ENCODE measurements at regions not wholly inside any gene's neighbourhood (a gene's known extent, or its start where the extent isn't known, plus 50 kb on each side); places are given as distances from the start of the nearest gene placed in this dataset.

DNA sequence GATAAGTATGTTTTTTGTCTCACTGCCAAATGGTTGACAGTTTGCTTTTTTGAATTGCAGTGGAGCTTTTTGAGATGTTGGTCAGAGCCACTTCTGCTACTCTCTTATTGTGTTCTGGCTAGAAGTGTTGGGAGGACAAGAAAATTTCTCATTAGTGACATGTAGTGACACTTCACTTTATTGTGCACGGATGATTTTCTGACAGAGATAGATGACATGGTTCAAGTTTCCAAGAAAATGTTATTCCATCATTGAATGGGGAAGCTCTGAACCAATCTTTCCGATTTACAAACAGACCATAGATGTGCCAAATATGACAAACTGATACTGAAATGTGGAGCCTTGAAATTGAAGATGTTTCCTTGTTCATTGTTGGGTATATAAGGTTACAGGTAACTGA lies 558.9 kb upstream of the WWC1 start:
- Histone ChIP-seq H3K27ac (no peak overlapping the region), H3K36me3 (no peaks in the 10 kb centered on the region), H3K4me3 (no peak overlapping the region), H3K27me3 (no peaks in the 10 kb centered on the region), H3K9me3 (no peaks in the 10 kb centered on the region), H3K4me1 (no peaks in the 10 kb centered on the region)
- DNase-seq (no peak), ATAC-seq (no peak)
- TF ChIP-seq, protein P1, sequence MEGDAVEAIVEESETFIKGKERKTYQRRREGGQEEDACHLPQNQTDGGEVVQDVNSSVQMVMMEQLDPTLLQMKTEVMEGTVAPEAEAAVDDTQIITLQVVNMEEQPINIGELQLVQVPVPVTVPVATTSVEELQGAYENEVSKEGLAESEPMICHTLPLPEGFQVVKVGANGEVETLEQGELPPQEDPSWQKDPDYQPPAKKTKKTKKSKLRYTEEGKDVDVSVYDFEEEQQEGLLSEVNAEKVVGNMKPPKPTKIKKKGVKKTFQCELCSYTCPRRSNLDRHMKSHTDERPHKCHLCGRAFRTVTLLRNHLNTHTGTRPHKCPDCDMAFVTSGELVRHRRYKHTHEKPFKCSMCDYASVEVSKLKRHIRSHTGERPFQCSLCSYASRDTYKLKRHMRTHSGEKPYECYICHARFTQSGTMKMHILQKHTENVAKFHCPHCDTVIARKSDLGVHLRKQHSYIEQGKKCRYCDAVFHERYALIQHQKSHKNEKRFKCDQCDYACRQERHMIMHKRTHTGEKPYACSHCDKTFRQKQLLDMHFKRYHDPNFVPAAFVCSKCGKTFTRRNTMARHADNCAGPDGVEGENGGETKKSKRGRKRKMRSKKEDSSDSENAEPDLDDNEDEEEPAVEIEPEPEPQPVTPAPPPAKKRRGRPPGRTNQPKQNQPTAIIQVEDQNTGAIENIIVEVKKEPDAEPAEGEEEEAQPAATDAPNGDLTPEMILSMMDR (IDR thresholded peaks at IDR 0.05): no peak
- intact Hi-C loops (cut with DNase I): no loop called here

DNA sequence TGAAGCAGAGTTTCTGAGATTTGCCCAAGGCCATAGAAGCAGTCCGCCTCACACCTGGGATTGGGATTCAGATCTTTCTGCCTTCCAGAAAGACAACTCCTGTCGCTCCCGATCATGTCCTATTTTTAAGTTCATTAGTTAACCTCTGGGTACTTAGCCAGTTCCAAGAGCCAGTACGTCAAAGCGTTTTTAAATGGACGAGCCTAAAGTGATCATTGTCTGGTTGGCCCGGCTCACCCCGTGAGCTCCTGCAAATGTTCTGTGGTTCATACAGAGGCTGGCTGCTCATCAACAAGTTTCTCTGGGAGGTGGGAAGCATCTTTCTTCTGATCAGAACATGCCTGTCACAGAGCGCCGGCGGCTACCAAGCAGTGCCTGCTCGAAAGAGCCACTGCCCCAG lies 554.5 kb upstream of the WWC1 start:
- no peaks in the 10 kb centered on the region for H3K36me3 ChIP-seq
- no peak for DNase-seq
- no peak overlapping the region for H3K4me3 ChIP-seq
- no peaks in the 10 kb centered on the region for H3K9me3 ChIP-seq
- H3K4me1 ChIP-seq: no peaks in the 10 kb centered on the region
- intact Hi-C loops (cut with DNase I): no loop called here
- no peak overlapping the region for H3K27ac ChIP-seq
- TF ChIP-seq, protein P1 (IDR thresholded peaks at IDR 0.05): no peak
- no peaks in the 10 kb centered on the region for H3K27me3 ChIP-seq
- no peak for ATAC-seq

DNA sequence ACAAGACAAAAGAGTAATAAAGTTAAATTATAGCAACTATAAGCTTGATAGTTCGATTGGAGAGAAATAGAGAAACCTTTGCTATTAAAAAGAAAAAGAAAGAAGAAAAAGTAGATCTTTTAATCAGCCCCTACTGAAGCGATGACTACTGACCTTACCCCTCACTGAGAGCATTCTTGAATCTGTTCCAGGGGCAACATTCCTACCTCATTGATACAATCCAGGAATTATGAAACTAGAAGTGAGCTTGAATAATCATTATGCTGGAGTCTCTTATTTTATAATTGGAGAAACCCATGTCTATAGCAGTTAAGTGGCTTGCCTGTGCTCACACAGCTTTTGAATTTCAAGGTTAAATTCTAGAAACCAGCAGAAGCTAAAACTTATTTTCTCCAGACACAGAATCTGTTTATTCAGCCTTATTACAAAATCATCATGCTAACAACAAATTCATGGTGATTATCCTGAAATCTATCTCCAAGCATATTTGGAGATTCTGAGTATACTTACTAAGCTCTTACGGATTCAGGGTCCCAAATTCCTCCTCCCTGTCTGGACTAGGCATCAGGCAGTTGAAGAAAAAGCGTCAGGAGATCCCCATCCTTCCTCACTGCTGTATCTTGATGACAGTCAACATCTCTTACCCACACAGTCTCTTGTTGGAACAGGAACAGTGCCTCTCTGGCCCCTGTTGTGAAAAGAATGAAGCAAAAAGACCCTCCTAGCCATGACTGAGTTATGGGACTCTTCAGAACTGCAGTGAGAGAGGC lies 547.6 kb upstream of the WWC1 start:
- no peak for ATAC-seq
- no peaks in the 10 kb centered on the region for H3K36me3 ChIP-seq
- H3K4me3 ChIP-seq: no peak overlapping the region
- H3K27ac ChIP-seq: no peak overlapping the region
- H3K4me1 ChIP-seq: no peaks in the 10 kb centered on the region
- no peaks in the 10 kb centered on the region for H3K27me3 ChIP-seq
- intact Hi-C loops (cut with DNase I): no loop called here
- no peak for DNase-seq
- no peaks in the 10 kb centered on the region for H3K9me3 ChIP-seq
- TF ChIP-seq, protein P1 (IDR thresholded peaks at IDR 0.05): no peak

DNA sequence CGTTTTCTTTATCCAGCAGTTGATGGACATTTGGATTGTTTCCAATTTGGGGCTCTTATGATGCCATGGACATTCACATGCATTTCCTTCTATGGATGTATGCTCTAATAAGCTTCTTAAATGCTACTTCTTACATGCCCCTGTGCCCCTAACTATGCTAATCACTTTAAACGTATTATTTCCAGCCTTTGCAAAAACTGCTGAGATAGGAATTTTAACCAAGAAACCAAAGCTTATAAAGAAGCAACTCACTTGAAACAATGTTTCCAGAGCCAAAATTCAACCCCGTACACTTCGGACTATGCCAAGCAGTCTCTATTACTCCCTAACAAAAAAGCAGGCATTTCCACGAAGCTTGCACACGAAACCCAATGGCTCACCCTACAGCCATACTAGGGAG lies 545.6 kb upstream of the WWC1 start:
- H3K27me3 ChIP-seq: no peaks in the 10 kb centered on the region
- no peak for ATAC-seq
- intact Hi-C loops (cut with DNase I): no loop called here
- H3K36me3 ChIP-seq: no peaks in the 10 kb centered on the region
- TF ChIP-seq, protein P1 (IDR thresholded peaks at IDR 0.05): no peak
- no peak overlapping the region for H3K4me3 ChIP-seq
- no peaks in the 10 kb centered on the region for H3K4me1 ChIP-seq
- no peak for DNase-seq
- H3K27ac ChIP-seq: no peak overlapping the region
- no peaks in the 10 kb centered on the region for H3K9me3 ChIP-seq

DNA sequence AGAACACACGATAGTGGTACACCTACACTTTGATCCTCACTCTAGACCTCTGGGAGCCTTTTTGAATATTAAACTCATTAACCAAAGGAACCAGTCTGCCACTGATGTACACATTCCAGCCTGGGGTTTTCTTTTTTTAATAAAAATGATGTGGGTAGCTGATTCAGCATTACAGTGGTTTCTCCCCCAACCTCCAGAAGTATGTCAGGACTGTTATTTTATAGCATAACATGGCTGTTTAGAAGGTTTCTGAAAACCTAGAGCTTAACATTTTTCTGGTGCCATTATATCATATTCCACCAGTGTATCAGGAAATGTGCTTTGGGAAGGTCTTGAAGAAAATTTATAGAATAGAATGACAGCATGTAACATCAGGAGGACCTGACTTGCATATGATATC lies 540.9 kb upstream of the WWC1 start:
- intact Hi-C loops (cut with DNase I): no loop called here
- DNase-seq (no peak), ATAC-seq (no peak)
- Histone ChIP-seq H3K4me3 (no peak overlapping the region), H3K9me3 (no peaks in the 10 kb centered on the region), H3K4me1 (no peaks in the 10 kb centered on the region), H3K27me3 (no peaks in the 10 kb centered on the region), H3K27ac (no peak overlapping the region), H3K36me3 (no peaks in the 10 kb centered on the region)
- TF ChIP-seq, protein P1 (IDR thresholded peaks at IDR 0.05): no peak

DNA sequence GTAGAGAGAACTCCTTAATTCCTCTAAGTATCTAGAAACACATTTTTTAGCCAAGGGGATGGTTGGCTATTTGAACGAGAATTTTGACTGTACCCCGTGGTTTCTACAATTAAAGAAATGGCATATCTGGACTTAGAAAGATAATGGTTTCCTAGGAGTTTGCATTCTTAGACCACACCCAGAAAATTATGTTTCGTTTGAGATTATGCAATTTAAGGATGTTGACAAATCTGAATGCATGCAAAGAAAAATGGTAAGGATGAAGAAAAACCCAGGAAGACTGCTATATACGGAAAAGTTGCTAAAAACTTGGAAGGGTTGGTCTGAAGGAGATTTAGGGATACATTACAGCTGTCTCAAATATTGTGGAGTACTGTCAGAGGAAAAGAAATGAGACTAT lies 538.5 kb upstream of the WWC1 start:
- TF ChIP-seq, protein P1 (IDR thresholded peaks at IDR 0.05): no peak
- H3K27ac ChIP-seq: no peak overlapping the region
- H3K4me1 ChIP-seq: no peaks in the 10 kb centered on the region
- DNase-seq: no peak
- no peak for ATAC-seq
- intact Hi-C loops (cut with DNase I): no loop called here
- H3K27me3 ChIP-seq: no peaks in the 10 kb centered on the region
- H3K36me3 ChIP-seq: no peaks in the 10 kb centered on the region
- no peak overlapping the region for H3K4me3 ChIP-seq
- H3K9me3 ChIP-seq: no peaks in the 10 kb centered on the region

Measured in upper lobe of right lung (tissue), 1 donor.